ENCODE measurements at regions not wholly inside any gene's neighbourhood (a gene's known extent, or its start where the extent isn't known, plus 50 kb on each side); places are given as distances from the start of the nearest gene placed in this dataset.

GRCh38 chrX:28347476-28347875, 239.8 kb upstream of the IL1RAPL1 start:
- TF ChIP-seq CTCF (IDR thresholded peaks at IDR 0.05; ENCODE audit: insufficient read depth, low read length), result no peak
- DNase-seq (ENCODE audit: low read depth), result no peak
- H3K4me3 ChIP-seq (ENCODE audit: low read depth, low read length), result no peak overlapping the region

GRCh38 chrX:28329156-28329555, 258.1 kb upstream of the IL1RAPL1 start:
- no peak overlapping the region for H3K4me3 ChIP-seq (ENCODE audit: low read depth, low read length)
- TF ChIP-seq CTCF (IDR thresholded peaks at IDR 0.05; ENCODE audit: insufficient read depth, low read length), result no peak
- DNase-seq (ENCODE audit: low read depth), result no peak

GRCh38 chrX:28324321-28324721, 262.9 kb upstream of the IL1RAPL1 start:
- DNase-seq (ENCODE audit: low read depth), result no peak
- no peak overlapping the region for H3K4me3 ChIP-seq (ENCODE audit: low read depth, low read length)
- TF ChIP-seq CTCF (IDR thresholded peaks at IDR 0.05; ENCODE audit: insufficient read depth, low read length), result no peak

GRCh38 chrX:28321286-28321685, 266.0 kb upstream of the IL1RAPL1 start:
- no peak for DNase-seq (ENCODE audit: low read depth)
- no peak overlapping the region for H3K4me3 ChIP-seq (ENCODE audit: low read depth, low read length)
- TF ChIP-seq CTCF (IDR thresholded peaks at IDR 0.05; ENCODE audit: insufficient read depth, low read length), result no peak

GRCh38 chrX:28312965-28313364, 274.3 kb upstream of the IL1RAPL1 start:
- DNase-seq (ENCODE audit: low read depth), result no peak
- TF ChIP-seq CTCF (IDR thresholded peaks at IDR 0.05; ENCODE audit: insufficient read depth, low read length), result no peak
- no peak overlapping the region for H3K4me3 ChIP-seq (ENCODE audit: low read depth, low read length)

GRCh38 chrX:28312259-28312658, 275.0 kb upstream of the IL1RAPL1 start:
- no peak for DNase-seq (ENCODE audit: low read depth)
- TF ChIP-seq CTCF (IDR thresholded peaks at IDR 0.05; ENCODE audit: insufficient read depth, low read length), result no peak
- no peak overlapping the region for H3K4me3 ChIP-seq (ENCODE audit: low read depth, low read length)

GRCh38 chrX:28311466-28311865, 275.8 kb upstream of the IL1RAPL1 start:
- no peak overlapping the region for H3K4me3 ChIP-seq (ENCODE audit: low read depth, low read length)
- DNase-seq (ENCODE audit: low read depth), result no peak
- no peak for TF ChIP-seq CTCF (IDR thresholded peaks at IDR 0.05; ENCODE audit: insufficient read depth, low read length)
